HG02798 (cell line): ENCODE measurements at regions not wholly inside any gene's neighbourhood (a gene's known extent, or its start where the extent isn't known, plus 50 kb on each side); places are given as distances from the start of the nearest gene placed in this dataset.

Source experiments
- ATAC-seq: cut with Tn5 transposase; IDR thresholded peaks from one replicate; pipeline ENCODE4 v1.9.1; 2021; ENCODE audit warnings: mild to moderate bottlenecking; ENCODE audit not compliant: unreplicated experiment, poor library complexity

- peak; percentile 64 for ATAC-seq
Observed at GRCh38 chr5:136639616-136640015, 274.3 kb upstream of the TRPC7 start.

GRCh38 chr5:136638084-136638483, 272.7 kb upstream of the TRPC7 start:
- ATAC-seq = no peak

- no peak for ATAC-seq
Observed at GRCh38 chr5:136636001-136636400, 270.7 kb upstream of the TRPC7 start.

GRCh38 chr5:136631186-136631585, 265.8 kb upstream of the TRPC7 start:
- ATAC-seq = no peak

GRCh38 chr5:136629125-136629792, 263.9 kb upstream of the TRPC7 start:
- ATAC-seq = no peak

GRCh38 chr5:136626531-136626930, 261.2 kb upstream of the TRPC7 start:
- ATAC-seq = no peak

- ATAC-seq = no peak
Observed at GRCh38 chr5:136622747-136623146, 257.4 kb upstream of the TRPC7 start.

- no peak for ATAC-seq
Observed at GRCh38 chr5:136621743-136622142, 256.4 kb upstream of the TRPC7 start.

- no peak for ATAC-seq
Observed at GRCh38 chr5:136620621-136621020, 255.3 kb upstream of the TRPC7 start.

- ATAC-seq = no peak
Observed at GRCh38 chr5:136620016-136620419, 254.7 kb upstream of the TRPC7 start.

GRCh38 chr5:136619556-136619955, 254.2 kb upstream of the TRPC7 start:
- no peak for ATAC-seq

- no peak for ATAC-seq
Observed at GRCh38 chr5:136615251-136616119, 250.1 kb upstream of the TRPC7 start.

GRCh38 chr5:136613230-136613629, 247.9 kb upstream of the TRPC7 start:
- no peak for ATAC-seq

GRCh38 chr5:136605638-136606037, 240.3 kb upstream of the TRPC7 start:
- ATAC-seq = no peak

GRCh38 chr5:136600306-136600705, 235.0 kb upstream of the TRPC7 start:
- ATAC-seq = no peak

GRCh38 chr5:136598802-136599404, 233.6 kb upstream of the TRPC7 start:
- no peak for ATAC-seq

GRCh38 chr5:136594416-136594815, 229.1 kb upstream of the TRPC7 start:
- ATAC-seq = no peak

- no peak for ATAC-seq
Observed at GRCh38 chr5:136590581-136590980, 225.2 kb upstream of the TRPC7 start.

- ATAC-seq = no peak
Observed at GRCh38 chr5:136586196-136586595, 220.9 kb upstream of the TRPC7 start.

- ATAC-seq = no peak
Observed at GRCh38 chr5:136584474-136584873, 219.1 kb upstream of the TRPC7 start.

GRCh38 chr5:136579238-136579637, 213.9 kb upstream of the TRPC7 start:
- no peak for ATAC-seq
